RWPE2 (cell line): ENCODE measurements at regions not wholly inside any gene's neighbourhood (a gene's known extent, or its start where the extent isn't known, plus 50 kb on each side); places are given as distances from the start of the nearest gene placed in this dataset.

Experiments used
- ATAC-seq: fragments of 200-7000 bp; cut with Tn5 transposase; 3 replicates; pipeline ENCODE4 v1.9.1; 2021; ENCODE audit warnings: low read depth
- DNase-seq: peaks from one replicate; pipeline ENCODE4 v3.0.0-alpha.2; 2020; ENCODE audit warnings: low spot score
- H3K27ac ChIP-seq: fragments of 450-650 bp; 2 replicates; pipeline ENCODE4 v1.5.1; 2017; ENCODE audit warnings: mild to moderate bottlenecking; ENCODE audit not compliant: poor library complexity, severe bottlenecking
- H3K27me3 ChIP-seq: fragments of 250-450 bp; sonication (Bioruptor Pico); 2 replicates; pipeline ENCODE4 v1.5.1; 2021; ENCODE audit warnings: mild to moderate bottlenecking, moderate library complexity; ENCODE audit not compliant: insufficient read depth, poor library complexity, severe bottlenecking
- H3K36me3 ChIP-seq: fragments of 250-450 bp; sonication (Bioruptor Pico); 2 replicates; pipeline ENCODE4 v1.5.1; 2020; ENCODE audit warnings: low read depth, mild to moderate bottlenecking, moderate library complexity
- H3K4me1 ChIP-seq: fragments of 250-450 bp; sonication (Bioruptor Pico); 2 replicates; pipeline ENCODE4 v1.5.1; 2021; ENCODE audit warnings: mild to moderate bottlenecking, moderate library complexity; ENCODE audit not compliant: insufficient read depth, poor library complexity, severe bottlenecking
- H3K4me3 ChIP-seq: fragments of 250-450 bp; sonication (Bioruptor Pico); 2 replicates; pipeline ENCODE4 v1.5.1; 2021; ENCODE audit warnings: mild to moderate bottlenecking, moderate library complexity; ENCODE audit not compliant: severe bottlenecking
- H3K9me3 ChIP-seq: fragments of 250-450 bp; sonication (Bioruptor Pico); 2 replicates; pipeline ENCODE4 v1.5.1; 2021; ENCODE audit warnings: mild to moderate bottlenecking, moderate library complexity; ENCODE audit not compliant: severe bottlenecking
- TF ChIP-seq, protein P1 (sequence below): fragments of 450-650 bp; IDR thresholded peaks from one replicate; pipeline ENCODE4 v1.5.1; 2017; ENCODE audit warnings: mild to moderate bottlenecking, moderate library complexity; ENCODE audit not compliant: poor library complexity, severe bottlenecking

GRCh38 chr13:91195789-91196188 is 151.7 kb upstream of the MIR17HG start:
- Histone ChIP-seq H3K36me3 (no peaks in the 10 kb centered on the region), H3K27ac (no peak overlapping the region), H3K27me3 (no peaks in the 10 kb centered on the region), H3K4me3 (no peak overlapping the region), H3K9me3 (no peaks in the 10 kb centered on the region), H3K4me1 (no peaks in the 10 kb centered on the region)
- no peak for DNase-seq
- TF ChIP-seq, protein P1, sequence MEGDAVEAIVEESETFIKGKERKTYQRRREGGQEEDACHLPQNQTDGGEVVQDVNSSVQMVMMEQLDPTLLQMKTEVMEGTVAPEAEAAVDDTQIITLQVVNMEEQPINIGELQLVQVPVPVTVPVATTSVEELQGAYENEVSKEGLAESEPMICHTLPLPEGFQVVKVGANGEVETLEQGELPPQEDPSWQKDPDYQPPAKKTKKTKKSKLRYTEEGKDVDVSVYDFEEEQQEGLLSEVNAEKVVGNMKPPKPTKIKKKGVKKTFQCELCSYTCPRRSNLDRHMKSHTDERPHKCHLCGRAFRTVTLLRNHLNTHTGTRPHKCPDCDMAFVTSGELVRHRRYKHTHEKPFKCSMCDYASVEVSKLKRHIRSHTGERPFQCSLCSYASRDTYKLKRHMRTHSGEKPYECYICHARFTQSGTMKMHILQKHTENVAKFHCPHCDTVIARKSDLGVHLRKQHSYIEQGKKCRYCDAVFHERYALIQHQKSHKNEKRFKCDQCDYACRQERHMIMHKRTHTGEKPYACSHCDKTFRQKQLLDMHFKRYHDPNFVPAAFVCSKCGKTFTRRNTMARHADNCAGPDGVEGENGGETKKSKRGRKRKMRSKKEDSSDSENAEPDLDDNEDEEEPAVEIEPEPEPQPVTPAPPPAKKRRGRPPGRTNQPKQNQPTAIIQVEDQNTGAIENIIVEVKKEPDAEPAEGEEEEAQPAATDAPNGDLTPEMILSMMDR = no peak
- no peak for ATAC-seq

GRCh38 chr13:91196958-91197357 is 150.5 kb upstream of the MIR17HG start:
- Histone ChIP-seq H3K4me1 (no peaks in the 10 kb centered on the region), H3K27me3 (no peaks in the 10 kb centered on the region), H3K9me3 (no peaks in the 10 kb centered on the region), H3K27ac (no peak overlapping the region), H3K36me3 (no peaks in the 10 kb centered on the region), H3K4me3 (no peak overlapping the region)
- TF ChIP-seq, protein P1 = no peak
- no peak for DNase-seq
- ATAC-seq = no peak

- DNase-seq (no peak), ATAC-seq (no peak)
- no peaks in the 10 kb centered on the region for H3K36me3 ChIP-seq
- peaks cover 5% of the 10 kb centered on the region for H3K9me3 ChIP-seq
- no peaks in the 10 kb centered on the region for H3K27me3 ChIP-seq
- H3K27ac ChIP-seq = no peak overlapping the region
- H3K4me3 ChIP-seq = no peak overlapping the region
- TF ChIP-seq, protein P1 = no peak
- H3K4me1 ChIP-seq = no peaks in the 10 kb centered on the region
Measured at GRCh38 chr13:91199866-91200265, 147.6 kb upstream of the MIR17HG start.

DNA sequence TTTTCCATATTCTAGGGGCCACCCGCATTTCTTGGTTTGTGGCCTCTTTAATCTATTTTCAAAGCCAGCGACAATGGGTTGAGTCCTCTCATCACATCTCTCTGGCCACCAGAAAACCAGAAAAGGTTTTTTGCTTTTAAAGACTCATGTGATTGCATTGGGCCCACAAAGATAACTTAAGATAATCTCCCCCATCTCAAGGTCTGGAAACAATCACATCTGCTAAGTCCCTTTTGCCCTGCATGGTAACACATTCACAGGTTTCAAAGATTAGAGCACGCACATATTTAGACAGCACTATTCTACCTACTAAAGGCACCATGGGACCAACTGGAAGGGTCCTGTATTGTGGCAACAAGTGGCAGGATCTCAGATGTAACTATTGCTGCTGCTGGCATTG is 147.0 kb upstream of the MIR17HG start:
- Histone ChIP-seq H3K27me3 (no peaks in the 10 kb centered on the region), H3K9me3 (peaks cover 5% of the 10 kb centered on the region), H3K4me1 (no peaks in the 10 kb centered on the region), H3K4me3 (no peak overlapping the region), H3K27ac (no peak overlapping the region), H3K36me3 (no peaks in the 10 kb centered on the region)
- DNase-seq (no peak), ATAC-seq (no peak)
- TF ChIP-seq, protein P1 = no peak

DNA sequence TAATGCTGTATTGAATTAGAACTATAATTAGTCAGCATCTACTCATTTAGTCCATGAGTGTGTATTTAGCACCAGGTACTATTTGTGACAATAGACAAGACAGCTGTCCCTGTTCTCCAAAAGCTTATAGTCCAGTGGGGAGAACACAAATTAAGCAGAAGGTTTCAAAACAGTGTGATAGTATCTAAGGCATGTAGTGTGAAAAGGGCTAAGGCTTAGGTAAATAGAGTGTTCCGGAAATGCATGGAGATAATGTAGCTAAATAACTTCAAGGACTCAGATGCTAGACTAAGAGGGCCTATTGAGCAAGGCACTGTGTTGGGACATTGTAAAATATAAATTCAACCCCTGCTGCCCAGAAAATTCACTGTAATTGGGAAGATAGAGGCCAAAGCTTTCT is 144.1 kb upstream of the MIR17HG start:
- ATAC-seq (no peak), DNase-seq (no peak)
- TF ChIP-seq, protein P1 = no peak
- H3K4me1 ChIP-seq = no peaks in the 10 kb centered on the region
- no peaks in the 10 kb centered on the region for H3K27me3 ChIP-seq
- H3K36me3 ChIP-seq = no peaks in the 10 kb centered on the region
- no peak overlapping the region for H3K27ac ChIP-seq
- H3K9me3 ChIP-seq = peaks cover 8% of the 10 kb centered on the region
- no peak overlapping the region for H3K4me3 ChIP-seq
